ENCODE measurements at regions not wholly inside any gene's neighbourhood (a gene's known extent, or its start where the extent isn't known, plus 50 kb on each side); places are given as distances from the start of the nearest gene placed in this dataset.

GRCh38 chr10:2974083-2974482 lies 93.3 kb upstream of the PFKP start:
- TF ChIP-seq POLR2A (IDR thresholded peaks at IDR 0.05) (no peak), CTCF (IDR thresholded peaks at IDR 0.05) (no peak), POLR2AphosphoS5 (IDR thresholded peaks at IDR 0.05) (no peak)

Measured in sigmoid colon (tissue), 4 donors.